ENCODE measurements at regions not wholly inside any gene's neighbourhood (a gene's known extent, or its start where the extent isn't known, plus 50 kb on each side); places are given as distances from the start of the nearest gene placed in this dataset.

- Histone ChIP-seq H3K36me3 (ENCODE audit: control insufficient read depth in 4 of 4, insufficient read depth in 4 of 4, low read length in 3 of 4) (no peaks in the 10 kb centered on the region), H3K9me3 (ENCODE audit: control extremely low read depth in 1 of 5, control insufficient read depth in 4 of 5, insufficient read depth in 2 of 5, low read depth in 1 of 5, low read length in 4 of 5) (no peaks in the 10 kb centered on the region), H3K4me1 (ENCODE audit: control extremely low read depth in 1 of 4, control insufficient read depth in 4 of 4, insufficient read depth in 4 of 4, low read length in 3 of 4) (peaks cover 5 to 23% (median 14%) of the 10 kb centered on the region in 4 experiments), H3K27ac (ENCODE audit: insufficient read depth in 1 of 2, low read depth in 1 of 2, low read length in 2 of 2, poor library complexity in 1 of 2, severe bottlenecking in 2 of 2) (no peak overlapping the region), H3K4me3 (ENCODE audit: control insufficient read depth in 1 of 7, extremely low read depth in 1 of 7, insufficient read depth in 4 of 7, low read depth in 2 of 7, low read length in 6 of 7) (no peak overlapping the region), H3K27me3 (replicated peaks in 2 of 5; ENCODE audit: control insufficient read depth in 4 of 5, insufficient read depth in 5 of 5, low read length in 4 of 5) (no peaks in the 10 kb centered on the region)
- no CpG with 5 or more reads among the region's 1 CpG for WGBS (ENCODE audit: insufficient coverage)
- POLR2A ChIA-PET = interaction anchor here (0.7 kb wide), 1 partner anchor 144 kb away, joined by 3 read pairs; the partner anchor contains the start of gene SESN3
- DNase-seq = no peak
- CTCF ChIA-PET = no interaction called here
Measured at GRCh38 chr11:95375451-95375850, 144.4 kb upstream of the SESN3 start.

- DNase-seq = no peak
- CTCF ChIA-PET = no interaction called here
- H3K27ac ChIP-seq (ENCODE audit: insufficient read depth in 1 of 2, low read depth in 1 of 2, low read length in 2 of 2, poor library complexity in 1 of 2, severe bottlenecking in 2 of 2) = no peak overlapping the region
- no peaks in the 10 kb centered on the region for H3K36me3 ChIP-seq (ENCODE audit: control insufficient read depth in 4 of 4, insufficient read depth in 4 of 4, low read length in 3 of 4)
- POLR2A ChIA-PET = no interaction called here
- no peaks in the 10 kb centered on the region for H3K27me3 ChIP-seq (replicated peaks in 2 of 5; ENCODE audit: control insufficient read depth in 4 of 5, insufficient read depth in 5 of 5, low read length in 4 of 5)
- peaks cover 5 to 26% (median 14%) of the 10 kb centered on the region in 4 experiments for H3K4me1 ChIP-seq (ENCODE audit: control extremely low read depth in 1 of 4, control insufficient read depth in 4 of 4, insufficient read depth in 4 of 4, low read length in 3 of 4)
- no peaks in the 10 kb centered on the region for H3K9me3 ChIP-seq (ENCODE audit: control extremely low read depth in 1 of 5, control insufficient read depth in 4 of 5, insufficient read depth in 2 of 5, low read depth in 1 of 5, low read length in 4 of 5)
- no peak overlapping the region for H3K4me3 ChIP-seq (ENCODE audit: control insufficient read depth in 1 of 7, extremely low read depth in 1 of 7, insufficient read depth in 4 of 7, low read depth in 2 of 7, low read length in 6 of 7)
- 90% methylated on average over 3 of the region's 4 CpGs for WGBS (ENCODE audit: insufficient coverage)
Measured at GRCh38 chr11:95374105-95374504, 143.1 kb upstream of the SESN3 start.

GRCh38 chr11:95373241-95373640 is 142.2 kb upstream of the SESN3 start:
- Histone ChIP-seq H3K4me3 (ENCODE audit: control insufficient read depth in 1 of 7, extremely low read depth in 1 of 7, insufficient read depth in 4 of 7, low read depth in 2 of 7, low read length in 6 of 7) (no peak overlapping the region), H3K27me3 (replicated peaks in 2 of 5; ENCODE audit: control insufficient read depth in 4 of 5, insufficient read depth in 5 of 5, low read length in 4 of 5) (no peaks in the 10 kb centered on the region), H3K36me3 (ENCODE audit: control insufficient read depth in 4 of 4, insufficient read depth in 4 of 4, low read length in 3 of 4) (no peaks in the 10 kb centered on the region), H3K4me1 (ENCODE audit: control extremely low read depth in 1 of 4, control insufficient read depth in 4 of 4, insufficient read depth in 4 of 4, low read length in 3 of 4) (peaks cover 5 to 26% (median 14%) of the 10 kb centered on the region in 4 experiments), H3K27ac (ENCODE audit: insufficient read depth in 1 of 2, low read depth in 1 of 2, low read length in 2 of 2, poor library complexity in 1 of 2, severe bottlenecking in 2 of 2) (no peak overlapping the region), H3K9me3 (ENCODE audit: control extremely low read depth in 1 of 5, control insufficient read depth in 4 of 5, insufficient read depth in 2 of 5, low read depth in 1 of 5, low read length in 4 of 5) (no peaks in the 10 kb centered on the region)
- ChIA-PET CTCF (interaction anchor here (1.1 to 1.5 kb wide), 3 partner anchors 11 to 391 kb away, joined by 3 to 4 read pairs (median 3); no protein-coding TSS in a partner anchor), POLR2A (no interaction called here)
- DNase-seq = no peak
- 100% methylated on average over 1 of the region's 1 CpG for WGBS (ENCODE audit: insufficient coverage)

GRCh38 chr11:95372097-95372656 is 141.2 kb upstream of the SESN3 start:
- POLR2A ChIA-PET = no interaction called here
- 100% methylated on average over 1 of the region's 1 CpG for WGBS (ENCODE audit: insufficient coverage)
- H3K36me3 ChIP-seq (ENCODE audit: control insufficient read depth in 4 of 4, insufficient read depth in 4 of 4, low read length in 3 of 4) = no peaks in the 10 kb centered on the region
- no peak overlapping the region for H3K4me3 ChIP-seq (ENCODE audit: control insufficient read depth in 1 of 7, extremely low read depth in 1 of 7, insufficient read depth in 4 of 7, low read depth in 2 of 7, low read length in 6 of 7)
- H3K27ac ChIP-seq (ENCODE audit: insufficient read depth in 1 of 2, low read depth in 1 of 2, low read length in 2 of 2, poor library complexity in 1 of 2, severe bottlenecking in 2 of 2) = no peak overlapping the region
- DNase-seq = peak; percentile 11 to 59 (median 37)
- CTCF ChIA-PET = interaction anchor here (1.0 to 2.6 kb wide), 7 partner anchors 10 to 393 kb away, joined by 3 to 12 read pairs (median 3); no protein-coding TSS in a partner anchor
- no peaks in the 10 kb centered on the region for H3K27me3 ChIP-seq (replicated peaks in 2 of 5; ENCODE audit: control insufficient read depth in 4 of 5, insufficient read depth in 5 of 5, low read length in 4 of 5)
- H3K4me1 ChIP-seq (ENCODE audit: control extremely low read depth in 1 of 4, control insufficient read depth in 4 of 4, insufficient read depth in 4 of 4, low read length in 3 of 4) = peaks cover 5 to 25% (median 14%) of the 10 kb centered on the region in 4 experiments
- H3K9me3 ChIP-seq (ENCODE audit: control extremely low read depth in 1 of 5, control insufficient read depth in 4 of 5, insufficient read depth in 2 of 5, low read depth in 1 of 5, low read length in 4 of 5) = no peaks in the 10 kb centered on the region

- Histone ChIP-seq H3K9me3 (ENCODE audit: control extremely low read depth in 1 of 5, control insufficient read depth in 4 of 5, insufficient read depth in 2 of 5, low read depth in 1 of 5, low read length in 4 of 5) (no peaks in the 10 kb centered on the region), H3K4me1 (ENCODE audit: control extremely low read depth in 1 of 4, control insufficient read depth in 4 of 4, insufficient read depth in 4 of 4, low read length in 3 of 4) (peaks cover 5 to 24% (median 14%) of the 10 kb centered on the region in 4 experiments), H3K4me3 (ENCODE audit: control insufficient read depth in 1 of 7, extremely low read depth in 1 of 7, insufficient read depth in 4 of 7, low read depth in 2 of 7, low read length in 6 of 7) (no peak overlapping the region), H3K27me3 (replicated peaks in 2 of 5; ENCODE audit: control insufficient read depth in 4 of 5, insufficient read depth in 5 of 5, low read length in 4 of 5) (no peaks in the 10 kb centered on the region), H3K27ac (ENCODE audit: insufficient read depth in 1 of 2, low read depth in 1 of 2, low read length in 2 of 2, poor library complexity in 1 of 2, severe bottlenecking in 2 of 2) (no peak overlapping the region), H3K36me3 (ENCODE audit: control insufficient read depth in 4 of 4, insufficient read depth in 4 of 4, low read length in 3 of 4) (no peaks in the 10 kb centered on the region)
- ChIA-PET CTCF (interaction anchor here (0.9 to 2.6 kb wide), 7 partner anchors 9 to 394 kb away, joined by 3 to 12 read pairs (median 5); partner anchors contain the start of gene SRSF8), POLR2A (no interaction called here)
- WGBS (ENCODE audit: insufficient coverage) = no CpG with 5 or more reads among the region's 1 CpG
- peak; percentile 27 to 73 (median 63) for DNase-seq
Measured at GRCh38 chr11:95371153-95371552, 140.2 kb upstream of the SESN3 start.

GRCh38 chr11:95367726-95368125 is 136.7 kb upstream of the SESN3 start:
- Histone ChIP-seq H3K27me3 (replicated peaks in 2 of 5; ENCODE audit: control insufficient read depth in 4 of 5, insufficient read depth in 5 of 5, low read length in 4 of 5) (no peaks in the 10 kb centered on the region), H3K4me3 (ENCODE audit: control insufficient read depth in 1 of 7, extremely low read depth in 1 of 7, insufficient read depth in 4 of 7, low read depth in 2 of 7, low read length in 6 of 7) (no peak overlapping the region), H3K4me1 (ENCODE audit: control extremely low read depth in 1 of 4, control insufficient read depth in 4 of 4, insufficient read depth in 4 of 4, low read length in 3 of 4) (peaks cover 8 to 44% (median 28%) of the 10 kb centered on the region in 4 experiments), H3K36me3 (ENCODE audit: control insufficient read depth in 4 of 4, insufficient read depth in 4 of 4, low read length in 3 of 4) (no peaks in the 10 kb centered on the region), H3K27ac (ENCODE audit: insufficient read depth in 1 of 2, low read depth in 1 of 2, low read length in 2 of 2, poor library complexity in 1 of 2, severe bottlenecking in 2 of 2) (no peak overlapping the region), H3K9me3 (ENCODE audit: control extremely low read depth in 1 of 5, control insufficient read depth in 4 of 5, insufficient read depth in 2 of 5, low read depth in 1 of 5, low read length in 4 of 5) (no peaks in the 10 kb centered on the region)
- CTCF ChIA-PET = no interaction called here
- DNase-seq = no peak
- POLR2A ChIA-PET = interaction anchor here (0.5 kb wide), 1 partner anchor 137 kb away, joined by 3 read pairs; no protein-coding TSS in a partner anchor
- WGBS (ENCODE audit: insufficient coverage) = no CpG with 5 or more reads among the region's 4 CpGs

GRCh38 chr11:95365348-95365747 is 134.3 kb upstream of the SESN3 start:
- no peaks in the 10 kb centered on the region for H3K9me3 ChIP-seq (ENCODE audit: control extremely low read depth in 1 of 5, control insufficient read depth in 4 of 5, insufficient read depth in 2 of 5, low read depth in 1 of 5, low read length in 4 of 5)
- H3K4me3 ChIP-seq (ENCODE audit: control insufficient read depth in 1 of 7, extremely low read depth in 1 of 7, insufficient read depth in 4 of 7, low read depth in 2 of 7, low read length in 6 of 7) = no peak overlapping the region
- H3K4me1 ChIP-seq (ENCODE audit: control extremely low read depth in 1 of 4, control insufficient read depth in 4 of 4, insufficient read depth in 4 of 4, low read length in 3 of 4) = peaks cover 6 to 22% (median 14%) of the 10 kb centered on the region in 4 experiments
- CTCF ChIA-PET = interaction anchor here (1.3 to 2.3 kb wide), 2 partner anchors 15 to 19 kb away, joined by 3 to 5 read pairs; no protein-coding TSS in a partner anchor
- DNase-seq = peak; percentile 14 to 81 (median 71)
- no peak overlapping the region for H3K27ac ChIP-seq (ENCODE audit: insufficient read depth in 1 of 2, low read depth in 1 of 2, low read length in 2 of 2, poor library complexity in 1 of 2, severe bottlenecking in 2 of 2)
- H3K27me3 ChIP-seq (replicated peaks in 2 of 5; ENCODE audit: control insufficient read depth in 4 of 5, insufficient read depth in 5 of 5, low read length in 4 of 5) = no peaks in the 10 kb centered on the region
- POLR2A ChIA-PET = interaction anchor here (0.5 kb wide), 1 partner anchor 128 kb away, joined by 3 read pairs; no protein-coding TSS in a partner anchor
- H3K36me3 ChIP-seq (ENCODE audit: control insufficient read depth in 4 of 4, insufficient read depth in 4 of 4, low read length in 3 of 4) = no peaks in the 10 kb centered on the region
- WGBS (ENCODE audit: insufficient coverage) = 33% methylated on average over 3 of the region's 3 CpGs
